H1 (cell line): ENCODE measurements at regions not wholly inside any gene's neighbourhood (a gene's known extent, or its start where the extent isn't known, plus 50 kb on each side); places are given as distances from the start of the nearest gene placed in this dataset.

Experiments used
- CHD7 ChIP-seq: fragments of 300-600 bp; sonication (generic); IDR thresholded peaks from 2 replicates; pipeline ENCODE4 v1.7.1; 2012; ENCODE audit warnings: low read length, moderate library complexity, mild to moderate bottlenecking, inconsistent platforms; ENCODE audit not compliant: insufficient replicate concordance
- CREB1 ChIP-seq: IDR thresholded peaks from 2 replicates; pipeline ENCODE4 v1.6.1; 2012; ENCODE audit warnings: inconsistent platforms
- EGR1 ChIP-seq: IDR thresholded peaks from 2 replicates; pipeline ENCODE4 v1.6.1; 2011; ENCODE audit warnings: low read depth, low read length, borderline replicate concordance
- MAFK ChIP-seq: IDR thresholded peaks from 2 replicates; pipeline ENCODE4 v1.6.1; 2012; ENCODE audit warnings: low read depth, mild to moderate bottlenecking, improper control_type of control experiment, low read length
- RNF2 ChIP-seq: fragments of 200-900, 300-1000 bp; sonication (generic); IDR thresholded peaks from 2 replicates; pipeline ENCODE4 v1.7.1; 2016; ENCODE audit warnings: borderline replicate concordance, low read depth, mild to moderate bottlenecking, antibody characterized with exemption, low read length; ENCODE audit not compliant: poor library complexity, severe bottlenecking; ENCODE audit errors: missing control alignments
- SIRT6 ChIP-seq: IDR thresholded peaks from one replicate; pipeline ENCODE4 v1.7.1; 2012; ENCODE audit warnings: low read length, inconsistent platforms
- SUZ12 ChIP-seq: fragments of 200-600 bp; sonication (generic); IDR thresholded peaks from 2 replicates; pipeline ENCODE4 v1.6.1; 2012; ENCODE audit warnings: mild to moderate bottlenecking, inconsistent platforms, low read length, moderate library complexity, mixed read lengths
- TBP ChIP-seq: IDR thresholded peaks from 2 replicates; pipeline ENCODE4 v1.6.1; 2011; ENCODE audit warnings: low read depth, low read length, improper control_type of control experiment

- TF ChIP-seq CHD7 (no peak), MAFK (no peak), CREB1 (no peak), SUZ12 (no peak), SIRT6 (no peak), RNF2 (no peak), EGR1 (no peak), TBP (no peak)
These were observed 319.0 kb upstream of the PKDCC start (continued) for GRCh38 chr2:41728788-41729338.
